IMR-90 (cell line): ENCODE measurements at regions not wholly inside any gene's neighbourhood (a gene's known extent, or its start where the extent isn't known, plus 50 kb on each side); places are given as distances from the start of the nearest gene placed in this dataset.

ENCODE experiments used
- ATAC-seq: fragments of 200-7000 bp; cut with Tn5 transposase; 2 replicates; pipeline ENCODE4 v1.9.1; 2020; ENCODE audit warnings: low read depth, mild to moderate bottlenecking, moderate library complexity
- BruUV-seq: library from RNA; stranded (reverse); fragments of 400-500 nt; replicated peaks from 2 replicates; lab custom pipeline; 2021; lab: Mats Ljungman, UMichigan
- CTCF ChIA-PET: fragments of 300-600 bp; formaldehyde crosslinking; extraction: SDS; loops from one replicate; lab custom pipeline; 2021; ENCODE audit warnings: antibody characterized with exemption; lab: Yijun Ruan, JAX
- POLR2A ChIA-PET: fragments of 300-600 bp; sonication (Branson Sonifier 250); formaldehyde crosslinking; loops from one replicate; lab custom pipeline; 2022; ENCODE audit warnings: antibody characterized with exemption; ENCODE audit not compliant: unreplicated experiment; lab: Charles Lee
- DNase-seq: peaks from one replicate; pipeline ENCODE4 v3.0.0; 2013
- H2AFZ ChIP-seq: replicated peaks from 2 replicates; pipeline ENCODE3; 2013; ENCODE audit warnings: low read length, mild to moderate bottlenecking; ENCODE audit not compliant: poor library complexity
- H2AK5ac ChIP-seq: 2 replicates; pipeline ENCODE4 v1.6.1; 2013; ENCODE audit warnings: low read depth, low read length, inconsistent platforms
- H2AK9ac ChIP-seq: replicated peaks from 2 replicates; pipeline ENCODE3; 2013; ENCODE audit warnings: mild to moderate bottlenecking, low read depth, low read length, moderate library complexity; ENCODE audit not compliant: poor library complexity
- H2BK120ac ChIP-seq: 2 replicates; pipeline ENCODE4 v1.6.1; 2013; ENCODE audit warnings: low read depth, low read length, inconsistent platforms
- H2BK15ac ChIP-seq: 3 replicates; pipeline ENCODE4 v1.6.1; 2013; ENCODE audit warnings: low read depth, low read length, inconsistent platforms
- H2BK20ac ChIP-seq: 2 replicates; pipeline ENCODE4 v1.6.1; 2013; ENCODE audit warnings: low read depth, mild to moderate bottlenecking, inconsistent platforms, low read length, moderate library complexity
- H2BK5ac ChIP-seq: 2 replicates; pipeline ENCODE4 v1.6.1; 2013; ENCODE audit warnings: mild to moderate bottlenecking, low read depth, low read length, inconsistent platforms; ENCODE audit not compliant: poor library complexity, severe bottlenecking
- H3K14ac ChIP-seq: replicated peaks from 2 replicates; pipeline ENCODE4 v1.6.1; 2013; ENCODE audit warnings: low read depth, low read length, inconsistent platforms
- H3K18ac ChIP-seq: 2 replicates; pipeline ENCODE4 v1.6.1; 2013; ENCODE audit warnings: low read depth, low read length, control low read depth
- H3K23ac ChIP-seq: 2 replicates; pipeline ENCODE4 v1.6.1; 2013; ENCODE audit warnings: low read depth, low read length, inconsistent platforms
- H3K27ac ChIP-seq: 2 replicates; pipeline ENCODE4 v1.5.1; 2013; ENCODE audit warnings: mild to moderate bottlenecking, control low read depth, low read length; ENCODE audit not compliant: insufficient read depth
- H3K27me3 ChIP-seq: 2 replicates; pipeline ENCODE4 v1.6.1; 2013; ENCODE audit warnings: low read length; ENCODE audit not compliant: control insufficient read depth, insufficient read depth
- H3K36me3 ChIP-seq: 2 replicates; pipeline ENCODE4 v1.6.1; 2013; ENCODE audit warnings: low read length, mixed read lengths; ENCODE audit not compliant: control insufficient read depth, insufficient read depth
- H3K4ac ChIP-seq: 2 replicates; pipeline ENCODE4 v1.6.1; 2013; ENCODE audit warnings: low read depth, low read length, inconsistent platforms
- H3K4me1 ChIP-seq: 2 replicates; pipeline ENCODE4 v1.6.1; 2013; ENCODE audit warnings: low read length, mixed read lengths; ENCODE audit not compliant: control insufficient read depth, insufficient read depth
- H3K4me2 ChIP-seq: 2 replicates; pipeline ENCODE4 v1.6.1; 2013; ENCODE audit warnings: low read depth, mild to moderate bottlenecking, control low read depth, low read length, moderate library complexity
- H3K4me3 ChIP-seq: 2 replicates; pipeline ENCODE4 v1.5.1; 2013; ENCODE audit warnings: low read depth, mild to moderate bottlenecking, control low read depth, low read length, moderate library complexity; ENCODE audit not compliant: insufficient read depth
- H3K56ac ChIP-seq: 2 replicates; pipeline ENCODE4 v1.6.1; 2013; ENCODE audit warnings: low read length, inconsistent platforms; ENCODE audit not compliant: insufficient read depth; ENCODE audit errors: extremely low read depth
- H3K79me1 ChIP-seq, 2 experiments: 2 replicates each; pipeline ENCODE4 v1.6.1; 2013; ENCODE audit warnings: low read length in 2 of 2, inconsistent platforms in 1 of 2, low read depth in 1 of 2
- H3K9ac ChIP-seq: 2 replicates; pipeline ENCODE4 v1.6.1; 2013; ENCODE audit warnings: low read depth, low read length, control low read depth
- H3K9me1 ChIP-seq: 2 replicates; pipeline ENCODE4 v1.6.1; 2013; ENCODE audit warnings: low read length, inconsistent platforms; ENCODE audit not compliant: insufficient read depth
- H3K9me3 ChIP-seq: 2 replicates; pipeline ENCODE4 v1.6.1; 2013; ENCODE audit warnings: low read length; ENCODE audit not compliant: control insufficient read depth, insufficient read depth
- H4K20me1 ChIP-seq: 2 replicates; pipeline ENCODE4 v1.6.1; 2013; ENCODE audit warnings: low read length, inconsistent platforms; ENCODE audit not compliant: insufficient read depth
- H4K5ac ChIP-seq: 2 replicates; pipeline ENCODE4 v1.6.1; 2013; ENCODE audit warnings: mild to moderate bottlenecking, low read depth, low read length, control low read depth
- H4K8ac ChIP-seq, 2 experiments: 2 replicates each; pipeline ENCODE4 v1.6.1; 2013; ENCODE audit warnings: low read depth in 2 of 2, low read length in 2 of 2, control low read depth in 1 of 2, inconsistent platforms in 1 of 2
- H4K91ac ChIP-seq: 2 replicates; pipeline ENCODE4 v1.6.1; 2013; ENCODE audit warnings: low read depth, low read length, inconsistent platforms; ENCODE audit not compliant: insufficient read depth
- BHLHE40 ChIP-seq: fragments of 150-350 bp; IDR thresholded peaks from 2 replicates; pipeline ENCODE4 v1.6.1; 2016; ENCODE audit warnings: mild to moderate bottlenecking, low read depth, low read length
- CEBPB ChIP-seq: IDR thresholded peaks from 2 replicates; pipeline ENCODE4 v1.6.1; 2012; ENCODE audit warnings: low read depth, low read length, improper control_type of control experiment
- CHD1 ChIP-seq: IDR thresholded peaks from 2 replicates; pipeline ENCODE4 v1.6.1; 2012; ENCODE audit warnings: low read depth, low read length, improper control_type of control experiment
- CTCF ChIP-seq: conservative IDR thresholded peaks from 2 replicates; pipeline ENCODE4 v1.5.1; 2012; ENCODE audit warnings: mild to moderate bottlenecking, low read depth, low read length, improper control_type of control experiment
- ELK1 ChIP-seq: fragments of 150-350 bp; IDR thresholded peaks from 2 replicates; pipeline ENCODE4 v1.6.1; 2016; ENCODE audit warnings: low read depth, mild to moderate bottlenecking, low read length, moderate library complexity, borderline replicate concordance
- FOS ChIP-seq: fragments of 150-350 bp; IDR thresholded peaks from 2 replicates; pipeline ENCODE4 v1.6.1; 2016; ENCODE audit warnings: low read depth, low read length
- MAFK ChIP-seq: IDR thresholded peaks from 2 replicates; pipeline ENCODE4 v1.6.1; 2012; ENCODE audit warnings: low read depth, low read length, improper control_type of control experiment
- MAZ ChIP-seq: IDR thresholded peaks from 2 replicates; pipeline ENCODE4 v1.6.1; 2012; ENCODE audit warnings: low read depth, mild to moderate bottlenecking, low read length, improper control_type of control experiment, moderate library complexity, borderline replicate concordance
- MXI1 ChIP-seq: IDR thresholded peaks from 2 replicates; pipeline ENCODE4 v1.6.1; 2012; ENCODE audit warnings: low read depth, mild to moderate bottlenecking, low read length, moderate library complexity, borderline replicate concordance
- NFE2L2 ChIP-seq: fragments of 150-350 bp; IDR thresholded peaks from 2 replicates; pipeline ENCODE4 v1.6.1; 2016; ENCODE audit warnings: low read depth, mild to moderate bottlenecking, low read length
- POLR2A ChIP-seq: IDR thresholded peaks from 2 replicates; pipeline ENCODE4 v1.6.1; 2012; ENCODE audit warnings: mild to moderate bottlenecking, low read depth, low read length
- RAD21 ChIP-seq: IDR thresholded peaks from 2 replicates; pipeline ENCODE4 v1.6.1; 2012; ENCODE audit warnings: low read length, improper control_type of control experiment
- RCOR1 ChIP-seq: IDR thresholded peaks from 2 replicates; pipeline ENCODE4 v1.6.1; 2012; ENCODE audit warnings: mild to moderate bottlenecking, low read length, improper control_type of control experiment; ENCODE audit not compliant: insufficient replicate concordance
- RFX5 ChIP-seq: IDR thresholded peaks from 2 replicates; pipeline ENCODE4 v1.8.0; 2012; ENCODE audit warnings: low read depth, mild to moderate bottlenecking, low read length, moderate library complexity
- SMC3 ChIP-seq: fragments of 150-350 bp; IDR thresholded peaks from 2 replicates; pipeline ENCODE4 v1.6.1; 2016; ENCODE audit warnings: low read depth, mild to moderate bottlenecking, antibody characterized with exemption, low read length, moderate library complexity
- USF2 ChIP-seq: fragments of 150-350 bp; IDR thresholded peaks from 2 replicates; pipeline ENCODE4 v1.6.1; 2017; ENCODE audit warnings: mild to moderate bottlenecking, antibody characterized with exemption, low read length, low read depth
- dilution Hi-C: fragments of 300-500 bp; cut with HindIII; formaldehyde crosslinking; loops from one replicate; pipeline ENCODE4 v1.14.3; 2018; ENCODE audit warnings: low sequenced_read_pairs; ENCODE audit not compliant: unreplicated experiment
- in situ Hi-C: fragments of 300-500 bp; cut with MboI; formaldehyde crosslinking; loops from 3 replicates; pipeline ENCODE4 v1.14.3; 2019; ENCODE audit warnings: low sequenced_read_pairs, inconsistent platforms, mixed read lengths
- intact Hi-C: fragments of 100-400 bp; cut with micrococcal nuclease; formaldehyde crosslinking; loops from 2 replicates; pipeline ENCODE4 v1.10.0; 2022

GRCh38 chr6:98343004-98343403, 491.4 kb upstream of the POU3F2 start:
- H4K20me1 ChIP-seq = no peaks in the 10 kb centered on the region
- peaks cover 2% of the 10 kb centered on the region; the same call in 1 of the 2 replicates for H3K9me3 ChIP-seq
- H3K79me1 ChIP-seq = no peaks in the 10 kb centered on the region
- in situ Hi-C loops (no loop called here), intact Hi-C loops (no loop called here), dilution Hi-C loops (no loop called here)
- BruUV-seq = no TSS peak
- no peak overlapping the region for H3K4me2 ChIP-seq
- H3K36me3 ChIP-seq = no peaks in the 10 kb centered on the region
- no peaks in the 10 kb centered on the region for H3K27me3 ChIP-seq
- H3K56ac ChIP-seq = no peak overlapping the region
- H3K9ac ChIP-seq = no peak overlapping the region
- H3K4me1 ChIP-seq = no peaks in the 10 kb centered on the region
- no peak overlapping the region for H3K27ac ChIP-seq
- H3K18ac ChIP-seq = no peak overlapping the region
- H2AK5ac ChIP-seq = no peak overlapping the region
- ATAC-seq (no peak), DNase-seq (no peak)
- H4K5ac ChIP-seq = no peak overlapping the region
- no peak overlapping the region for H4K91ac ChIP-seq
- no peak overlapping the region for H3K23ac ChIP-seq
- no peak overlapping the region for H4K8ac ChIP-seq
- H3K14ac ChIP-seq = no peak overlapping the region
- H2BK15ac ChIP-seq = no peak overlapping the region
- no peak overlapping the region for H2BK120ac ChIP-seq
- CTCF ChIA-PET = no interaction called here
- H3K9me1 ChIP-seq = no peaks in the 10 kb centered on the region
- TF ChIP-seq FOS (no peak), RFX5 (no peak), RAD21 (no peak), CTCF (no peak), CHD1 (no peak), MAZ (no peak), MAFK (no peak), BHLHE40 (no peak), ELK1 (no peak), SMC3 (no peak), POLR2A (no peak), NFE2L2 (no peak), CEBPB (no peak), MXI1 (no peak), USF2 (no peak), RCOR1 (no peak)
- H2BK20ac ChIP-seq = no peak overlapping the region
- H2AFZ ChIP-seq = no peak overlapping the region
- H2AK9ac ChIP-seq = no peak overlapping the region
- no peak overlapping the region for H2BK5ac ChIP-seq
- POLR2A ChIA-PET = no interaction called here
- no peak overlapping the region for H3K4ac ChIP-seq
- no peak overlapping the region for H3K4me3 ChIP-seq
